NCI-H187 treated with DMSO at 0.1 percent for 48 hours (cell line): ENCODE measurements at regions not wholly inside any gene's neighbourhood (a gene's known extent, or its start where the extent isn't known, plus 50 kb on each side); places are given as distances from the start of the nearest gene placed in this dataset.

Experiments used
- DNase-seq: peaks from one replicate; lab custom pipeline; 2025; lab: John Stamatoyannopoulos, UW

- no peak for DNase-seq
Measured at GRCh38 chr9:13716601-13717321, 437.3 kb upstream of the MPDZ start.

GRCh38 chr9:13716090-13716489 is 436.6 kb upstream of the MPDZ start:
- no peak for DNase-seq

GRCh38 chr9:13715430-13715829 is 435.9 kb upstream of the MPDZ start:
- DNase-seq: no peak

- no peak for DNase-seq
Measured at GRCh38 chr9:13707612-13708576, 428.4 kb upstream of the MPDZ start.

- no peak for DNase-seq
Measured at GRCh38 chr9:13705918-13706317, 426.4 kb upstream of the MPDZ start.

- DNase-seq: no peak
Measured at GRCh38 chr9:13705373-13705772, 425.9 kb upstream of the MPDZ start.

DNA sequence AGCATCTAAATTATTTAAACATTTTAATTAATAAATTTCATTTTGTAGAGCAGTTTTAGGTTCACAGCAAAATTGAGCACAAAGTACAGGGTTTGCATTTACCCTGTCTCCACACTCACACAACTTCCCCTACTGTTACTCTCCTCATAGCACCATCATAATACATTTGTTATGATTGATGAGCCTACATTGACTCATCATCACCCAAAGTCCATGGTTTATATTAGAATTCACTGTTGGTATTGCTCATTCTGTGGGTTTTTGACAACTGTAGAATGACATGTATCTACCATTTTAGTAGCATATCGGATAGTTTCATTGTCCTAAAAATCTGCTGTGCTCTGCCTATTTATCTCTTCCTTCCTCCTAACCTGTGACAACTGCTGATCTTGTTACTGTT is 411.1 kb upstream of the MPDZ start:
- no peak for DNase-seq

DNA sequence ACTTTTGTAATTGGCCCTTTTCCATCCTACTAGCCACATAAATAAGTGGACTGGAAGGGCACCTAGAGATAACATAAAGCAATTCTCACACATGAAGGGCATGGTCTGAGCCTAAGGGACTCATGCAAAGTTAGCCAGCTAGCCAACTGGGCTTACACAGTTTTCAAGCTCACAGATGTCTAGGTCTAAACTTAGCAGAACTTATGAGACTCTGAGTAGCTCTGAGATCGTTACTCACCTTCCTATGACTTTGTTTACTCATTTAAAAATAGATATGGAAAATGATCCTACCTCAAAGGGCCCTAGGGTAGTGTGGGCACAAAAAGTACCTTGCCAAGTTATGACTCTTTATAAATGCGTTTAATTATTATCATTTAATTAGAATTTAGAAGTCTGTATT is 410.4 kb upstream of the MPDZ start:
- no peak for DNase-seq

DNA sequence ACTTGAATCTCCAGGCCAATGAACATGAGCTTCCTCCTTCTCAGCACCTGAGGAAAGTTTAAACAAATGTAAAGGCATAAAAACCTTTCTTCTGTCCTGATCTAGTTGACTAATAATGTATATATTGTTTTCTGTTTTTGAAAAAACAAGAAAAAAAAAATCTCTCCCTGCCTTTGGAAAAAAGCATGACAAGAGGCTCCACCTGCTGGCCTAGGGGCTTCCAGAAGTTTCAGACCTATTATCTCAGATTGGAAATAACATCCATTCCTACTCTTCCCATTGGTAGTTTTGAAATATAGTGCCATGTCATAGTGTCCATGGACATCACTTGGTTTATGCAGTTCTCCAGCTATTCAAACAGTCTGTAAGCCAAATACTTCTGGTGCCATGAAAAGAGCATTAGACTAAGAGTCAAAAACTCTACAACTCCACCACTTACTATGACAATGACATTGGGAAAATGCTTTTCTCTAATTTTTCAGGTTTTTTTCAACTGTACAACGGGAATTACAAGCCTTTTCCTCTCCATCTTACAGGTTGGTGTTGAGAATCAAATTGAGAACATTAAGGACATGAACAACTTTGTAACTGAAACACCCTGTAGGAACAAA is 409.6 kb upstream of the MPDZ start:
- DNase-seq: no peak

DNA sequence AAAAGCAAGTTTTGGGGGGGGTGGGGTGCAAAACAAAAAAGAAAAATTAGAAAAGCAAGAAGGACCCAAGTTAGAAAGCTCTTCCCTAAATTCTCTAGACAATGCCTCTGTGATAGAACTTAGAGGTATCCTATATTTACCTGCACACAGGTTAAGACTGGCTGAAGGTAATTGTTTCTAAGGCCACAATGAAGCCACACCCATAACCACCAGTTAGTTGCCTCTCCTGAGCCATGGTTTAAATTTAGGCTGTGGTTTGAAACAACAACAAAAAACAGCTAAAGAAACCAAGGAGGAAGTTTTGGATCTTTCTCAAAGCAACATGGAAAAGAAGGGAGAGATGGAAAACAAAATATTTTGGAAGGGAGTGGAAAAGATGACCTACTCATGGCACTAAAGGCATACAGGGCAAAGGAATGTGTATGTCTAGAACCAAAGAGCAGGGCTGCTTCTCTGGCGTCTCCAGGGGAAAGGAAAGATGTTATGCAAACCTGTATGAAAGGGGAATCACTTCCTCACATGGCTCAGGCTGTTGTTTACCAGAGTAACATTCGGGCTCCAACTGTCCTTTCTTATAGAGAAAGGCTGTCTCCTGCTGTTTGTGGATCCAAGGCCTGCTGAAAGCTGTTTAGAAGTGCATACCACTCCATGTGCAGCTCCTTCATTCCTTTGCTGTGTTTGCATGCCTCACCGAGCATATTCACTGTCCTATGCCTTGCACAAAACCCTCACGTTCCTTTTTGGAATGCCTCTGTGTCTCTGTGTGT is 408.9 kb upstream of the MPDZ start:
- no peak for DNase-seq

GRCh38 chr9:13684656-13685055 is 405.2 kb upstream of the MPDZ start:
- no peak for DNase-seq

DNA sequence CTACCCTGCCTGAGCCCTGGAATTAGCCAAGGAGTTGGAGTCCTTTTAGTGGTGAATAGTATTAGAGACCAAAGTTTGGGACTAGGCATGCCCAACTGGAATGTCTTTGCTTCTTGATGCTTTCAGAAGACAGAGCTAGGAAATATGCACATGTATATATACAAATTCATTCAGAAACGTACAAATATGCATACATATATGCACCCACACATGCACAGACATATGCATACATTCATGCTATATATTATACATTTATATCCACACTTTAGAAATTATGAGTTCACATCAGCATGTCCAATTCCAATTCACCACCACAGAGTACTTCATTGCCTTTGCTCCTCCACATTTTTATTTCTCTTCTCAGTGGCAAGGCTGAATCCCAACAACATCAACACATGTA is 398.3 kb upstream of the MPDZ start:
- no peak for DNase-seq

GRCh38 chr9:13675638-13676000 is 396.1 kb upstream of the MPDZ start:
- no peak for DNase-seq

DNA sequence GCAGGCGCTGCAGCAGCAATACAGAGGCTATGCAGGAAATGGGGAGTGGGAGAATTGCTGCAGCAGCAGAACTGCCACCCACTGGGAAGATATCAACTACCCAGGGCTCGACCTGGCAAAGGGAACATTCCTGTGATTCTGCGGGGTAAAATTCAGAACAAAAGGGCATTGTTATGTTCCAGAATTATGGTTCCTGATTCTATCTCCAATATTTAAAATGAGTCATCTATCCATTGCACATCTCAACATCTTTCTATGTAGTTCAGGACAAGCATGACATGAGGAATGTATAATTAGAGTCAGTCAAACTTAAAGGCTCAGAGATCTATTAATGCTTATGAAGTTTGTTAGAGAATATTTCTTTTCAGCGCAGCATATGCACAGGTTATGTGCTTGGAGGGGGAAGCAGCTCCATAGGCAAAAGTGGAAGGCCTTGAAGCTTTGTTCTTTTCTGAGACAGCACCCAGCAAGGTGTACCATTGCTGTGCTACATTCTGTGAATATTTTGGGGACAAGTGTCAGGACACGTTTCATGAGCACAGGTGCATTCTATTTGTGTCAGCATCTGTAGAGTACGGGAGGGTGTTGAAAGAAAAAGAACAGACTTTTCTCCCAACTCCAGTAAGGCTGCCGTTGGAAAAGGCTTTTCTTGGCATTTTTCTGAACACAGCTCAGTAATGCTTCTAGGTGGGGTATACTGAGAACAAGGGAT is 395.6 kb upstream of the MPDZ start:
- DNase-seq: no peak

DNA sequence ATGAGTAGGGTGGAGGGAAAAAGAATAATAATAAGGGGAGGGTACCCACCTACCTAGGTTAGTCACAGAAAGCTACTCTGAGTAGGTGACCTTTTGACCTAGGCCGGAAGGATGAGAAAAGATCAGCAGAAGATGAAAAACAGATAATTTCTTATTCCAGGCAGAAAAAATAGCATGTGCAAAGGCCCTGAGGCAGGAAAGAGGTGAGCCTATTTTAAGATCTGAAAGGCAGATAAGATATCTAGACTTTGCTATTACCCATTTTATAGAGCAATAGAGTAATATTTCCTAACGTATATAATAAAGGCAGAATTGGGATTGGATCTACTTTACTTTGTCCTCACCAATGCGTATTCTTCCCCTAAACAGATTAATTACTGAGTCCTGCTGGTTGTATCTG is 393.9 kb upstream of the MPDZ start:
- no peak for DNase-seq

DNA sequence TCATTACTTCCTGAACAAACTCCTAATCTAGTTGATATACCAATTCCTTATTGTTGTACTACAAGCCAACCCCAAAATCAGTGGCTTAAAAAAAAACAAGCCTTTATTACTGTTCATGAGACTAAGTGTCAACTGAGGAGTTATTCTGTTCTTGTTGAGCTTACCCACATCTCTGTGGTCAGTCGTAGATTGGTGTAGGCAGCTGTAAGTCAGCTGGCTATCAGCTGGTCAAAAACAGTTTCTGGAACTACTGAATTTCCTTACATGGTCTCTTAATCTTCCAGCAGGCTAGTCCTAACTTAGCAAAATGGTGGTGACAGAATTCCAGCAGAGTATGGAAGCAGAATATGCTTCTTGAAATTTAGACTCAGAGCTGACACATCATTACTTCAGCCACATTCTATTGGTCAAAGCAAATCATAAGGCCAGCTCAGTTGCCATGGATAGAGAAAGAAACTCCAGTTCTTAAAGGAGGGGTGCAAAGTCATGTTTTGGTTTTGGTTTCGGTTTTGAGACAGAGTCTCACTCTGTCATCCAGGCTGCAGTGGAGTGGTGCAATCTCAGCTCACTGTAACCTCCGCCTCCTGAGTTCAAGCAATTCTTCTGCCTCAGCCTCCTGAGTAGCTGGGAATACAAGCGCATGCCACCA is 386.1 kb upstream of the MPDZ start:
- DNase-seq: no peak

GRCh38 chr9:13661014-13661413 is 381.5 kb upstream of the MPDZ start:
- DNase-seq: no peak

DNA sequence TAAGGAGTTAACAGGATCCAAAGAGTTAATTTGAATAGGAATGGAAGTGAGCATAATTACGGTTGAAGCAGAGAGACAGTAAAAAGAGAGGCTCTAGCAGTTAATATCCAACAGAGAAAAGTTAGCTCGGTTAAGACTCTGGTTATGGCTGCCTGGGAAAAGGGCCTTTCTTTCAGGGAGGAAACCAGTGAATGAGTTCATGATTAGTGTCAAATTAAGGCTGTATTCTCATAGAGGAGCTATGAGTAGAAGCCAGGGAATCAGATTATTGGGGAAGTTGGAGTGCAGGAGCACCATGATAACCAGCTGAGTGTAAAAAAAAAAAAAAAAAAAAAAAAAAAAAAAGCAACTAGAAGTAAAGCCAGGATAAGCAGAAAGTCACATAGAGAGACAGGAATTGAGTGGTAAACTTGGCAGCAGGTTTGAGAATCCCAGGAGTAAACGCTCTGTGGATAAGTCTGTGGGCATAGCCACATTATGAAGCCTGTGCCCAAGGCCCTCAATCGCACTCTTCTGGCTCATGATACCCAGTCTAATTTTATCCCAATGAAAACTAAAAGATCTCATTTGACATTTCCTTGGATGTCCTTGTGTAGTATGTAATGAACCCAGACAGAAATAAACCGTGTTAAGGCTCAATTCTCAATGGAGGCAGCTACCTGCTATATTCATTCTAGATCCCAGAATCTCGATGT is 372.6 kb upstream of the MPDZ start:
- DNase-seq: no peak

GRCh38 chr9:13651526-13651925 is 372.0 kb upstream of the MPDZ start:
- no peak for DNase-seq

DNA sequence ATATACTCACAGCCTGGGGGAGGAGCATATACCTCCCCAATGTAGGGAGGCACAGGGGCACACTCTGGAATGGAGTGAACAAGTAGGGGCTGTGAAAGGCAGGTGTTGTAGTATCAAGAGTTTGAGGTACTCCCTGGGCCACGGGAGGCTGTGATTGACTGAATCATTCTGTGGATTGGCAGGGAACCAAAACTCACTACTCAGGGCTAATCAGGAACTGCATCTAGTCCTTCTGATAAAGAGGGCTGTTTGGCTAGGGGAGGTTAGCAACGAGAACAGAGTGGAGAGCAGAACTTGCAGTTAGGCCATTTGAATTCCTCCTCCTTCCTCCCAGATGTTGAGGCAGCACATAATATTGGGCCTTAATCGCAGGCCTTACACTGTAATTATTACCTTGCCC is 369.2 kb upstream of the MPDZ start:
- DNase-seq: no peak
